Uterus (tissue), 3 donors: ENCODE measurements at regions not wholly inside any gene's neighbourhood (a gene's known extent, or its start where the extent isn't known, plus 50 kb on each side); places are given as distances from the start of the nearest gene placed in this dataset.
"Not testable (repeated sequence)": the region's sequence is repeated elsewhere in the genome, so short reads cannot be mapped to it uniquely, and the experiment has no call there.

Source experiments
- DNase-seq, 2 donors: peaks; one replicate each; pipeline ENCODE4 v3.0.0-alpha.2; 2019 to 2020
- H3K27ac ChIP-seq, 2 donors: fragments of 200-600 bp; sonication (generic); 1 replicate in 1 of 2; 2 replicates in 1 of 2; pipeline ENCODE4 v1.5.1; 2016 to 2018
- H3K27me3 ChIP-seq, 2 donors: fragments of 200-600 bp; sonication (generic); one replicate each; pipeline ENCODE4 v1.5.1; 2018 to 2019; ENCODE audit warnings: control low read depth in 1 of 2
- H3K36me3 ChIP-seq, 2 donors: fragments of 200-600 bp; sonication (generic); one replicate each; pipeline ENCODE4 v1.5.1; 2019; ENCODE audit warnings: control low read depth in 1 of 2
- H3K4me1 ChIP-seq, 2 donors: fragments of 200-600 bp; sonication (generic); one replicate each; pipeline ENCODE4 v1.5.1; 2018 to 2019; ENCODE audit warnings: control low read depth in 1 of 2
- H3K4me3 ChIP-seq, 2 donors: fragments of 200-600 bp; sonication (generic); 1 replicate in 1 of 2; 2 replicates in 1 of 2; pipeline ENCODE4 v1.5.1; 2018 to 2019; ENCODE audit warnings: mild to moderate bottlenecking in 1 of 2
- H3K9me3 ChIP-seq, 2 donors: fragments of 200-600 bp; sonication (generic); one replicate each; pipeline ENCODE4 v1.5.1; 2019; ENCODE audit warnings: control low read depth in 1 of 2
- CTCF ChIP-seq, 4 experiments: fragments of 200-600 bp in 2 of 4; fragments of 450-650 bp in 2 of 4; sonication (generic) in 2 of 4; IDR thresholded peaks; one replicate each; pipeline ENCODE4 v1.5.1; 2016 to 2019; ENCODE audit warnings: antibody characterized with exemption in 4 of 4, mild to moderate bottlenecking in 2 of 4, moderate library complexity in 1 of 4
- POLR2A ChIP-seq, 2 donors: fragments of 450-650 bp; IDR thresholded peaks; one replicate each; pipeline ENCODE4 v1.6.1; 2016; ENCODE audit warnings: antibody characterized with exemption in 2 of 2, mild to moderate bottlenecking in 1 of 2, moderate library complexity in 1 of 2
- intact Hi-C: fragments of 100-400 bp; cut with DNase I; formaldehyde crosslinking; loops from one replicate; pipeline ENCODE4 v1.15.1; 2023; ENCODE audit warnings: low total_unique reads
- donor health status: DM: yes; HTN: yes; CAD: no.

GRCh38 chr13:39930544-39931444 lies 275.3 kb downstream of the COG6 start:
- Histone ChIP-seq H3K27me3 (no peaks in the 10 kb centered on the region), H3K4me3 (no peak overlapping the region), H3K4me1 (no peaks in the 10 kb centered on the region), H3K36me3 (no peaks in the 10 kb centered on the region), H3K27ac (no peak overlapping the region), H3K9me3 (peaks cover 0 to 3% of the 10 kb centered on the region in 2 donors)
- TF ChIP-seq CTCF (IDR thresholded peaks at IDR 0.05) (no peak), POLR2A (IDR thresholded peaks at IDR 0.05) (no peak)
- intact Hi-C loops = no loop called here
- DNase-seq = no peak

GRCh38 chr13:39931505-39931904 lies 276.0 kb downstream of the COG6 start:
- Histone ChIP-seq H3K27ac (no peak overlapping the region), H3K27me3 (no peaks in the 10 kb centered on the region), H3K36me3 (no peaks in the 10 kb centered on the region), H3K9me3 (no peaks in the 10 kb centered on the region), H3K4me3 (no peak overlapping the region), H3K4me1 (no peaks in the 10 kb centered on the region)
- intact Hi-C loops = no loop called here
- no peak for TF ChIP-seq CTCF (IDR thresholded peaks at IDR 0.05)
- no peak for TF ChIP-seq POLR2A (IDR thresholded peaks at IDR 0.05)
- no peak for DNase-seq

GRCh38 chr13:39932514-39932913 lies 277.1 kb downstream of the COG6 start:
- H3K36me3 ChIP-seq, H3K4me1 ChIP-seq, H3K27ac ChIP-seq, DNase-seq, H3K27me3 ChIP-seq, H3K9me3 ChIP-seq, H3K4me3 ChIP-seq, intact Hi-C loops: not testable (repeated sequence)

GRCh38 chr13:39935155-39935554 lies 279.7 kb downstream of the COG6 start:
- Histone ChIP-seq H3K9me3 (no peaks in the 10 kb centered on the region), H3K4me3 (no peak overlapping the region), H3K4me1 (no peaks in the 10 kb centered on the region), H3K27ac (no peak overlapping the region), H3K27me3 (no peaks in the 10 kb centered on the region), H3K36me3 (no peaks in the 10 kb centered on the region)
- TF ChIP-seq POLR2A (IDR thresholded peaks at IDR 0.05) (no peak), CTCF (IDR thresholded peaks at IDR 0.05) (no peak)
- intact Hi-C loops = no loop called here
- DNase-seq = no peak

GRCh38 chr13:39938596-39938995 lies 283.1 kb downstream of the COG6 start:
- TF ChIP-seq CTCF (IDR thresholded peaks at IDR 0.05) (no peak), POLR2A (IDR thresholded peaks at IDR 0.05) (no peak)
- H3K4me1 ChIP-seq = no peaks in the 10 kb centered on the region
- intact Hi-C loops = no loop called here
- DNase-seq = no peak
- H3K4me3 ChIP-seq = no peak overlapping the region
- H3K9me3 ChIP-seq = no peaks in the 10 kb centered on the region
- H3K36me3 ChIP-seq = no peaks in the 10 kb centered on the region
- no peaks in the 10 kb centered on the region for H3K27me3 ChIP-seq
- H3K27ac ChIP-seq = no peak overlapping the region
